ENCODE measurements at regions not wholly inside any gene's neighbourhood (a gene's known extent, or its start where the extent isn't known, plus 50 kb on each side); places are given as distances from the start of the nearest gene placed in this dataset.

GRCh38 chr4:106704253-106704870, 331.8 kb downstream of the DKK2 start:
- TF ChIP-seq CTCF (IDR thresholded peaks at IDR 0.05; ENCODE audit: insufficient read depth, low read depth, low read length, missing control alignments): no peak
- H3K4me3 ChIP-seq (ENCODE audit: low read depth, low read length): no peak overlapping the region
- no peak for DNase-seq (ENCODE audit: low read depth)

- DNase-seq (ENCODE audit: low read depth): no peak
- H3K4me3 ChIP-seq (ENCODE audit: low read depth, low read length): no peak overlapping the region
- TF ChIP-seq CTCF (IDR thresholded peaks at IDR 0.05; ENCODE audit: insufficient read depth, low read depth, low read length, missing control alignments): no peak
These were observed 331.7 kb upstream of the GIMD1 start for GRCh38 chr4:106700321-106700720.

- no peak for DNase-seq (ENCODE audit: low read depth)
- no peak overlapping the region for H3K4me3 ChIP-seq (ENCODE audit: low read depth, low read length)
- no peak for TF ChIP-seq CTCF (IDR thresholded peaks at IDR 0.05; ENCODE audit: insufficient read depth, low read depth, low read length, missing control alignments)
These were observed 330.1 kb upstream of the GIMD1 start for GRCh38 chr4:106698621-106699195.

GRCh38 chr4:106695501-106696262, 327.1 kb upstream of the GIMD1 start:
- no peak overlapping the region for H3K4me3 ChIP-seq (ENCODE audit: low read depth, low read length)
- no peak for DNase-seq (ENCODE audit: low read depth)

GRCh38 chr4:106694232-106694631, 325.7 kb upstream of the GIMD1 start:
- no peak for DNase-seq (ENCODE audit: low read depth)
- no peak for TF ChIP-seq CTCF (IDR thresholded peaks at IDR 0.05; ENCODE audit: insufficient read depth, low read depth, low read length, missing control alignments)
- no peak overlapping the region for H3K4me3 ChIP-seq (ENCODE audit: low read depth, low read length)

More at GRCh38 chr4:106695501-106696262, 327.1 kb upstream of the GIMD1 start:
- TF ChIP-seq CTCF (IDR thresholded peaks at IDR 0.05; ENCODE audit: insufficient read depth, low read depth, low read length, missing control alignments): no peak

GRCh38 chr4:106691749-106692148, 323.2 kb upstream of the GIMD1 start:
- no peak for DNase-seq (ENCODE audit: low read depth)
- no peak for TF ChIP-seq CTCF (IDR thresholded peaks at IDR 0.05; ENCODE audit: insufficient read depth, low read depth, low read length, missing control alignments)
- no peak overlapping the region for H3K4me3 ChIP-seq (ENCODE audit: low read depth, low read length)

Data from GM12865 (cell line).